Activated CD4-positive, alpha-beta memory T cell treated with anti-CD3 and anti-CD28 coated beads, Interleukin-2, amount 10 ng/mL, durations not matched to agents 7 days and 5 days (primary cell): ENCODE measurements at regions not wholly inside any gene's neighbourhood (a gene's known extent, or its start where the extent isn't known, plus 50 kb on each side); places are given as distances from the start of the nearest gene placed in this dataset.
"Not testable (repeated sequence)": the region's sequence is repeated elsewhere in the genome, so short reads cannot be mapped to it uniquely, and the experiment has no call there.

Experiments used
- CTCF ChIA-PET: fragments of 350-600 bp; sonication (Branson Sonifier 250); formaldehyde crosslinking; loops from one replicate; lab custom pipeline; 2021; ENCODE audit warnings: antibody characterized with exemption, inconsistent platforms; lab: Charles Lee
- POLR2A ChIA-PET: fragments of 350-600 bp; sonication (Branson Sonifier 250); formaldehyde crosslinking; loops from one replicate; lab custom pipeline; 2021; ENCODE audit warnings: antibody characterized with exemption; lab: Charles Lee
- DNase-seq: peaks from one replicate; pipeline ENCODE4 v3.0.0-alpha.2; 2020
- H3K27ac Mint-ChIP-seq: one replicate; pipeline ENCODE4 v1.8.0; 2021; ENCODE audit warnings: mild to moderate bottlenecking, mixed read lengths
- H3K27me3 Mint-ChIP-seq: one replicate; pipeline ENCODE4 v1.8.0; 2021; ENCODE audit warnings: mixed read lengths
- H3K36me3 Mint-ChIP-seq: one replicate; pipeline ENCODE4 v1.8.0; 2021; ENCODE audit warnings: low read depth, mixed read lengths
- H3K4me1 Mint-ChIP-seq: one replicate; pipeline ENCODE4 v1.8.0; 2021; ENCODE audit warnings: mixed read lengths
- H3K4me3 Mint-ChIP-seq: one replicate; pipeline ENCODE4 v1.8.0; 2021; ENCODE audit warnings: mild to moderate bottlenecking, mixed read lengths
- H3K9me3 Mint-ChIP-seq: one replicate; pipeline ENCODE4 v1.8.0; 2021; ENCODE audit warnings: mixed read lengths

GRCh38 chr2:39581866-39582265, 83.9 kb upstream of the TMEM178A start:
- DNase-seq, result no peak
- H3K27ac Mint-ChIP-seq, result no peak overlapping the region
- CTCF ChIA-PET, result no interaction called here
- H3K4me3 Mint-ChIP-seq, result no peak overlapping the region
- no peaks in the 10 kb centered on the region for H3K36me3 Mint-ChIP-seq
- H3K9me3 Mint-ChIP-seq, result peaks cover 5% of the 10 kb centered on the region
- POLR2A ChIA-PET, result no interaction called here
- H3K4me1 Mint-ChIP-seq, result no peaks in the 10 kb centered on the region
- H3K27me3 Mint-ChIP-seq, result peaks cover 4% of the 10 kb centered on the region

- no peak overlapping the region for H3K27ac Mint-ChIP-seq
- POLR2A ChIA-PET, result no interaction called here
- H3K4me3 Mint-ChIP-seq, result no peak overlapping the region
- CTCF ChIA-PET, result interaction anchor here (0.6 kb wide), 1 partner anchor 1309 kb away, joined by 4 read pairs; no protein-coding TSS in a partner anchor
- H3K4me1 Mint-ChIP-seq, result no peaks in the 10 kb centered on the region
- H3K27me3 Mint-ChIP-seq, result peaks cover 3% of the 10 kb centered on the region
- no peak for DNase-seq
- no peaks in the 10 kb centered on the region for H3K36me3 Mint-ChIP-seq
- H3K9me3 Mint-ChIP-seq, result peaks cover 5% of the 10 kb centered on the region
Measured at GRCh38 chr2:39583213-39583612, 82.5 kb upstream of the TMEM178A start.

- Mint-ChIP-seq H3K27me3 (peaks cover 2% of the 10 kb centered on the region), H3K9me3 (peaks cover 5% of the 10 kb centered on the region), H3K36me3 (no peaks in the 10 kb centered on the region), H3K27ac (no peak overlapping the region), H3K4me3 (no peak overlapping the region), H3K4me1 (no peaks in the 10 kb centered on the region)
- DNase-seq, result no peak
- CTCF ChIA-PET, result no interaction called here
- POLR2A ChIA-PET, result no interaction called here
Measured at GRCh38 chr2:39583781-39584180, 81.9 kb upstream of the TMEM178A start.

GRCh38 chr2:39584283-39584965, 81.3 kb upstream of the TMEM178A start:
- CTCF ChIA-PET, result no interaction called here
- Mint-ChIP-seq H3K36me3 (no peaks in the 10 kb centered on the region), H3K27ac (no peak overlapping the region), H3K4me1 (no peaks in the 10 kb centered on the region), H3K9me3 (peaks cover 5% of the 10 kb centered on the region), H3K4me3 (no peak overlapping the region), H3K27me3 (peaks cover 2% of the 10 kb centered on the region)
- DNase-seq, result no peak
- POLR2A ChIA-PET, result no interaction called here

- CTCF ChIA-PET, H3K36me3 Mint-ChIP-seq, H3K27ac Mint-ChIP-seq, DNase-seq, H3K27me3 Mint-ChIP-seq, H3K4me3 Mint-ChIP-seq, POLR2A ChIA-PET, H3K9me3 Mint-ChIP-seq, H3K4me1 Mint-ChIP-seq: not testable (repeated sequence)
Measured at GRCh38 chr2:39585531-39585930, 80.2 kb upstream of the TMEM178A start.

GRCh38 chr2:39587168-39587567, 78.5 kb upstream of the TMEM178A start:
- Mint-ChIP-seq H3K9me3 (no peaks in the 10 kb centered on the region), H3K4me1 (no peaks in the 10 kb centered on the region), H3K27me3 (peaks cover 4% of the 10 kb centered on the region), H3K4me3 (no peak overlapping the region), H3K36me3 (no peaks in the 10 kb centered on the region), H3K27ac (no peak overlapping the region)
- CTCF ChIA-PET, result no interaction called here
- DNase-seq, result no peak
- POLR2A ChIA-PET, result interaction anchor here (0.6 kb wide), 1 partner anchor 360 kb away, joined by 4 read pairs; no protein-coding TSS in a partner anchor

GRCh38 chr2:39587641-39588040, 78.1 kb upstream of the TMEM178A start:
- Mint-ChIP-seq H3K4me1 (no peaks in the 10 kb centered on the region), H3K27ac (no peak overlapping the region), H3K27me3 (peaks cover 4% of the 10 kb centered on the region), H3K4me3 (no peak overlapping the region), H3K36me3 (no peaks in the 10 kb centered on the region), H3K9me3 (no peaks in the 10 kb centered on the region)
- POLR2A ChIA-PET, result no interaction called here
- no peak for DNase-seq
- CTCF ChIA-PET, result no interaction called here

- no peaks in the 10 kb centered on the region for H3K9me3 Mint-ChIP-seq
- no peak overlapping the region for H3K27ac Mint-ChIP-seq
- H3K4me3 Mint-ChIP-seq, result no peak overlapping the region
- H3K36me3 Mint-ChIP-seq, result no peaks in the 10 kb centered on the region
- no peaks in the 10 kb centered on the region for H3K4me1 Mint-ChIP-seq
- H3K27me3 Mint-ChIP-seq, result peaks cover 2% of the 10 kb centered on the region
- no peak for DNase-seq
- CTCF ChIA-PET, result interaction anchor here (1.3 kb wide), 1 partner anchor 136 kb away, joined by 3 read pairs; no protein-coding TSS in a partner anchor
- POLR2A ChIA-PET, result no interaction called here
Measured at GRCh38 chr2:39593439-39594393, 72.0 kb upstream of the TMEM178A start.

- no peak overlapping the region for H3K4me3 Mint-ChIP-seq
- ChIA-PET CTCF (no interaction called here), POLR2A (no interaction called here)
- DNase-seq, result no peak
- peaks cover 2% of the 10 kb centered on the region for H3K27me3 Mint-ChIP-seq
- H3K9me3 Mint-ChIP-seq, result no peaks in the 10 kb centered on the region
- H3K27ac Mint-ChIP-seq, result no peak overlapping the region
- no peaks in the 10 kb centered on the region for H3K4me1 Mint-ChIP-seq
- no peaks in the 10 kb centered on the region for H3K36me3 Mint-ChIP-seq
Measured at GRCh38 chr2:39595116-39595515, 70.6 kb upstream of the TMEM178A start.

- Mint-ChIP-seq H3K27ac (no peak overlapping the region), H3K4me3 (no peak overlapping the region), H3K4me1 (no peaks in the 10 kb centered on the region), H3K36me3 (no peaks in the 10 kb centered on the region), H3K27me3 (no peaks in the 10 kb centered on the region), H3K9me3 (no peaks in the 10 kb centered on the region)
- DNase-seq, result no peak
- ChIA-PET POLR2A (no interaction called here), CTCF (no interaction called here)
Measured at GRCh38 chr2:39597314-39597713, 68.4 kb upstream of the TMEM178A start.

GRCh38 chr2:39602616-39603015, 63.1 kb upstream of the TMEM178A start:
- Mint-ChIP-seq H3K27me3 (peaks cover 10% of the 10 kb centered on the region), H3K27ac (no peak overlapping the region), H3K4me3 (no peak overlapping the region), H3K9me3 (no peaks in the 10 kb centered on the region), H3K4me1 (no peaks in the 10 kb centered on the region), H3K36me3 (no peaks in the 10 kb centered on the region)
- ChIA-PET POLR2A (no interaction called here), CTCF (no interaction called here)
- no peak for DNase-seq

GRCh38 chr2:39603436-39603835, 62.3 kb upstream of the TMEM178A start:
- POLR2A ChIA-PET, result no interaction called here
- DNase-seq, result no peak
- Mint-ChIP-seq H3K4me3 (no peak overlapping the region), H3K27me3 (peaks cover 10% of the 10 kb centered on the region), H3K4me1 (no peaks in the 10 kb centered on the region), H3K36me3 (no peaks in the 10 kb centered on the region), H3K27ac (no peak overlapping the region), H3K9me3 (no peaks in the 10 kb centered on the region)
- CTCF ChIA-PET, result no interaction called here

- H3K27me3 Mint-ChIP-seq, result peaks cover 10% of the 10 kb centered on the region
- H3K9me3 Mint-ChIP-seq, result no peaks in the 10 kb centered on the region
- ChIA-PET POLR2A (no interaction called here), CTCF (interaction anchor here (1.2 kb wide), 1 partner anchor 125 kb away, joined by 3 read pairs; no protein-coding TSS in a partner anchor)
- no peak overlapping the region for H3K4me3 Mint-ChIP-seq
- DNase-seq, result no peak
- no peak overlapping the region for H3K27ac Mint-ChIP-seq
- H3K4me1 Mint-ChIP-seq, result no peaks in the 10 kb centered on the region
- H3K36me3 Mint-ChIP-seq, result no peaks in the 10 kb centered on the region
Measured at GRCh38 chr2:39604866-39605265, 60.9 kb upstream of the TMEM178A start.
